Fibroblast of mammary gland (primary cell): ENCODE measurements at regions not wholly inside any gene's neighbourhood (a gene's known extent, or its start where the extent isn't known, plus 50 kb on each side); places are given as distances from the start of the nearest gene placed in this dataset.

Experiments used
- DNase-seq: peaks from one replicate; pipeline ENCODE4 v3.0.0-alpha.2; 2010; ENCODE audit warnings: low read depth
- H3K4me3 ChIP-seq: 2 replicates; pipeline ENCODE4 v1.5.1; 2011; ENCODE audit warnings: low read depth, mild to moderate bottlenecking, low read length, moderate library complexity; ENCODE audit not compliant: control insufficient read depth
- CTCF ChIP-seq: conservative IDR thresholded peaks from 2 replicates; pipeline ENCODE4 v1.5.1; 2011; ENCODE audit warnings: low read depth, low read length, inconsistent platforms; ENCODE audit not compliant: control insufficient read depth, insufficient read depth

- no peak overlapping the region for H3K4me3 ChIP-seq
- DNase-seq: no peak
- TF ChIP-seq CTCF: no peak
Measured at GRCh38 chr15:94125698-94126097, 105.7 kb upstream of the MCTP2 start.

GRCh38 chr15:94125156-94125555 lies 106.2 kb upstream of the MCTP2 start:
- peak; percentile 75 for DNase-seq
- H3K4me3 ChIP-seq: no peak overlapping the region
- TF ChIP-seq CTCF: no peak

DNA sequence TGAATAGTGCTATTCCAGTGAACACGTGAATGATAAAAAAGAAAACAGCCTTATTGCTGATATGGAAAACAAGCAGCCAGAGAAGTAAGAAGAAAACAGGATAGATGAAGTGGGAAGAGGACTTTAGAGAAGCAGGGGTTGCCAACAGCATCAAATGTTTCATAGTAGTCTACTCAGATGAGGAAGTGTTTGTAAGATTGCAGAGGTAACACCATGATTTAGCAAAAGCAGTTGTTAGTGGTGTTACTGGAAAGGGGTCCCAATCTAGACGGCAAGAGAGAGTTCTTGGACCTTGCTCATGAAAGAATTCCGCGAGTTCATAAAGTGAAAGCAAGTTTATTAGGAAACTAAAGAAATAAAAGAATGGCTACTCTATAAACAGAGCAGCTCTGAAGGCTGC lies 108.8 kb upstream of the MCTP2 start:
- no peak for TF ChIP-seq CTCF
- no peak overlapping the region for H3K4me3 ChIP-seq
- no peak for DNase-seq

DNA sequence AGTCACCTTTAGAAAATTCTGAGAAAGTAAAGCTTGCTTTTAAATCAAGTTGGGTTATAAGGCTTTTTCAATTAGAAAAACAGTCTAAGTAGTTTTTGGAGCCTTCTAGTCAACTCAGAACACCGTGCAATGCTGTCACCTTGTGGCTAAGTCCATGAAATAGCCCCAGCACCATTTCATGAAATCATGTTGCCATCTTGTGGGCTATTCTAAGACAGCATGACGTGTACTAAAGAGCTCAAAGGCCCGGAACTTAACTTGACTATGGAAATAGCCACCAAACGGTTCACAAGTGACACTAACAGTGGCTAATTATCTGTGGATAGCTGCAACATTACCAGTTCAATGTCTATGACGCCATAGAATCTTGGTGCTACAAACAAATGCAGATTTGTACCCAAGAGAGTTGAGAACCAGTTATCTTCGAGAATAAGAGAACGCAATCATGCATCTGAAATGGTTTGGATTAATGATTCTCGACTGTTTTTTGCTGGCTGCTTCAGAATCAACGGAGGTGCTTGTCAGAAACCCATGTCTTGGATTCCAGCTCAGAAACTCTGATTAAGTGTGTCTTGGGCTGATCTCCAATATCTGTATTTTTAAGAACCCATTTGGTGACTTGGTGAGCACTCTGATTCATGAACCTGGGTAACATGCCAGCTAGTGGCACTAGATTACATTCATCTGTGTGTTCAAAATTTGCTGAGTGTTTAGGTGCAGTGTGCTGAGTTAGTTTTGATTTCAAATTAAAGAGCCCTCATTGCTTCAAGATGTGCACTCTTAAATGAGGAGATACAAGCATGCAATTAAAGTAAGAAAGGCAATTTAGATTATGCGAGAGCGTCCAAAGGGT lies 111.2 kb upstream of the MCTP2 start:
- no peak overlapping the region for H3K4me3 ChIP-seq
- DNase-seq: peak; percentile 94
- peak; percentile 100 for TF ChIP-seq CTCF

DNA sequence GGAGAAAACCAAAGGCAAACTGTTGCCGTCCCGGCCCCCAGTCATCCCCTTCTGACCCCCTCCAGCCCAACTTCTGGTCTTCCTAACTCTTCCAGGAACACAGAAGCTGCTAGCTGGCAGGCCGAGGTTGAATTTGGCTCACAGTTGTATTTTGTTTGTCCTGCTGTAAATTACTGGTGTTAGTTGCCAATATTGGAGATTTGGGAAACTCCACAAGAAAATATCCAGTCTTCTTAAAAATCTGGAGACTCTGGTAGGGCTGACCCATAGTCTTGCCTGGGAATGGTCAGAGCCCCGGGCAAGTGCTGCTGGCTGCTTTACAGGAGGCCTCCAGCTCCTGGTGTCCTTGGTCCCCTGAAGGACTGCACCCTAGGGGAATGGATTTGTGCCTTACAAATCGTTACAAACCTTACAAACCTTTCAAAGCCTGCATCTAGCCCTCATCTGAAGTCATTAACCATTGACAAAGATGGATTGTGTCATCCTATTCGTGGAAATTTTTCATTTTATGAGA lies 112.0 kb upstream of the MCTP2 start:
- peak; percentile 13 for DNase-seq
- H3K4me3 ChIP-seq: no peak overlapping the region
- TF ChIP-seq CTCF: no peak

DNA sequence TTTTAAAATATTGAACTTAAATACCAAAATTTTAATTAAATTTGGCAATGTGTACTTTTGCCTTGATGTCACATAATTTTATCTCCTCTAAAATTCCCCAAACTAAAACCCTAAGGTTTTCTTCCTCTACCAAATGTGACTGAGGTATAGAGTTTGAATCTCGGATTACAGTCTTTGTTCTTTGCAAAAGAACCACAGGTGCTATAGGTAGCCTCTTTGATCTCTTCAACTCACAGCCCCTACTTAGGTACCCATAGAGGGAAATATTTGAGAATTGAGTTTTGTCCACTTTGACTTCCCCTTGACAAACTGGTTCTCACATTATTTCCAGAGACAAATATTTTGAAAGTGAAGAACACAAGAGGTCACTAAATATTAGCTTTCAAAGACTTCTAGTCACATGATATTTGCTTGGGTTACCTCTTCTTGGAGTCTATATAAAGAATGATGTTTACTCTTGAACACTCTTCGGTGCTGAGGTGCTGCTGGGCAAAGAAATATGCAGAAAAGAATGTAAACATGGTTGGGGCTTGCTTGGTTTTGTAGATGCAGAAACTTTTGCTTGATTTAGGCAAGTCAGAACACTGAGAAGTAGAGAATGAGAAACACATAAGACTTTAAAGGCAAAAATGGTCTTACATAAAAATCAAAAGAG lies 120.8 kb upstream of the MCTP2 start:
- no peak overlapping the region for H3K4me3 ChIP-seq
- DNase-seq: no peak
- no peak for TF ChIP-seq CTCF

GRCh38 chr15:94107652-94108051 lies 123.7 kb upstream of the MCTP2 start:
- TF ChIP-seq CTCF: no peak
- no peak for DNase-seq
- no peak overlapping the region for H3K4me3 ChIP-seq
